Trophoblast cell (in vitro differentiated cells and primary cell): ENCODE measurements at regions not wholly inside any gene's neighbourhood (a gene's known extent, or its start where the extent isn't known, plus 50 kb on each side); places are given as distances from the start of the nearest gene placed in this dataset.
A peak's percentile ranks its signal among the peaks of the same experiment; 100 is the strongest.

ENCODE experiments used
- DNase-seq, 2 donors: peaks; one replicate each; pipeline ENCODE4 v3.0.0-alpha.2; 2016
- H2AFZ ChIP-seq: 2 replicates; pipeline ENCODE4 v1.6.1; 2013; ENCODE audit warnings: low read length, moderate library complexity, mild to moderate bottlenecking; ENCODE audit not compliant: insufficient read depth, poor library complexity
- H2AK5ac ChIP-seq: 2 replicates; pipeline ENCODE4 v1.6.1; 2013; ENCODE audit warnings: mild to moderate bottlenecking, low read length
- H2BK120ac ChIP-seq: 2 replicates; pipeline ENCODE4 v1.6.1; 2013; ENCODE audit warnings: low read length, mild to moderate bottlenecking, moderate library complexity; ENCODE audit not compliant: insufficient read depth, poor library complexity
- H2BK12ac ChIP-seq: 2 replicates; pipeline ENCODE4 v1.6.1; 2013; ENCODE audit warnings: mild to moderate bottlenecking, low read length, moderate library complexity
- H2BK5ac ChIP-seq: 2 replicates; pipeline ENCODE4 v1.6.1; 2013; ENCODE audit warnings: low read length, low read depth, moderate library complexity, mild to moderate bottlenecking; ENCODE audit not compliant: poor library complexity
- H3K14ac ChIP-seq: 2 replicates; pipeline ENCODE4 v1.6.1; 2013; ENCODE audit warnings: mild to moderate bottlenecking, low read length
- H3K18ac ChIP-seq: 2 replicates; pipeline ENCODE4 v1.6.1; 2013; ENCODE audit warnings: mild to moderate bottlenecking, low read length
- H3K23ac ChIP-seq: 2 replicates; pipeline ENCODE4 v1.6.1; 2013; ENCODE audit warnings: low read length
- H3K27ac ChIP-seq: 2 replicates; pipeline ENCODE4 v1.5.1; 2013; ENCODE audit warnings: low read depth, mild to moderate bottlenecking, inconsistent platforms, low read length, moderate library complexity
- H3K27me3 ChIP-seq: 2 replicates; pipeline ENCODE4 v1.6.1; 2013; ENCODE audit warnings: inconsistent platforms, mild to moderate bottlenecking, low read length, moderate library complexity; ENCODE audit not compliant: insufficient read depth
- H3K36me3 ChIP-seq, 2 experiments: 1 replicate in 1 of 2; 2 replicates in 1 of 2; pipeline ENCODE4 v1.6.1; 2013; ENCODE audit warnings: low read length in 2 of 2, mild to moderate bottlenecking in 2 of 2, moderate library complexity in 1 of 2; ENCODE audit not compliant: insufficient read depth in 2 of 2, control insufficient read depth in 1 of 2
- H3K4ac ChIP-seq: 2 replicates; pipeline ENCODE4 v1.6.1; 2013; ENCODE audit warnings: low read depth, mild to moderate bottlenecking, low read length, moderate library complexity
- H3K4me1 ChIP-seq, 2 experiments: 1 replicate in 1 of 2; 2 replicates in 1 of 2; pipeline ENCODE4 v1.6.1; 2013; ENCODE audit warnings: low read length in 2 of 2, mild to moderate bottlenecking in 2 of 2, moderate library complexity in 1 of 2; ENCODE audit not compliant: insufficient read depth in 2 of 2, control insufficient read depth in 1 of 2
- H3K4me2 ChIP-seq: 2 replicates; pipeline ENCODE4 v1.6.1; 2013; ENCODE audit warnings: inconsistent platforms, mild to moderate bottlenecking, low read length, moderate library complexity
- H3K4me3 ChIP-seq: 2 replicates; pipeline ENCODE4 v1.5.1; 2013; ENCODE audit warnings: mild to moderate bottlenecking, low read depth, low read length, inconsistent platforms
- H3K79me1 ChIP-seq: one replicate; pipeline ENCODE4 v1.6.1; 2013; ENCODE audit warnings: low read length
- H3K79me2 ChIP-seq: 2 replicates; pipeline ENCODE4 v1.6.1; 2013; ENCODE audit warnings: low read length, mild to moderate bottlenecking; ENCODE audit not compliant: control insufficient read depth, insufficient read depth, poor library complexity
- H3K9ac ChIP-seq: 2 replicates; pipeline ENCODE4 v1.6.1; 2013; ENCODE audit warnings: mild to moderate bottlenecking, low read length
- H3K9me3 ChIP-seq: 2 replicates; pipeline ENCODE4 v1.6.1; 2013; ENCODE audit warnings: low read depth, mild to moderate bottlenecking, control low read depth, inconsistent platforms, low read length; ENCODE audit not compliant: insufficient read depth
- H4K12ac ChIP-seq: 2 replicates; pipeline ENCODE4 v1.6.1; 2013; ENCODE audit warnings: low read depth, mild to moderate bottlenecking, low read length, moderate library complexity
- H4K8ac ChIP-seq: 2 replicates; pipeline ENCODE4 v1.6.1; 2013; ENCODE audit warnings: low read depth, mild to moderate bottlenecking, low read length, moderate library complexity
- H4K91ac ChIP-seq: one replicate; pipeline ENCODE4 v1.6.1; 2013; ENCODE audit warnings: low read depth, mild to moderate bottlenecking, low read length, moderate library complexity
- WGBS: extraction: QIAGEN DNeasy Blood & Tissue Kit; methylation state at CpG from one replicate; pipeline ENCODE4 v1.1.7; 2013; ENCODE audit warnings: missing lambda C conversion rate; ENCODE audit not compliant: insufficient read length, insufficient coverage; ENCODE audit errors: extremely low coverage; 5-methylcytosine and 5-hydroxymethylcytosine counted together

DNA sequence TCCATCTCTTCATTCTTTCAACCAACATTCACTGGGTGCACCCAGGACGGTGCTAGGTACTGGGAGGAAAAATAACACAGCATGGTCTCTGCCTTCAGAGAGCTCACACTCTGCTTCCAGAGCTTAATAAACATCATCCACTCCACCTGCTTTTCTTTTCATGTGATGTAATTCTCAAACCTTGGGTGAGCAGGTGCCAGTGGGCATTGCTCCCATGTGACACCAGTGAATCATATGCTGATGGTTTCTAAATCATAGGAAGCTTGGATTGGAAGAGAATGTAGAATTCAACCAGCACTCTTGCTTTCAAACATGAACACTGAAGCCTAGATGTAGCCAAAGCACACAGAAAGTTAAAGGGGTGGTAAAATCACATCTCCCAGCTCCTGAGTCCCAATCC lies 189.8 kb downstream of the FOXA2 start:
- no peak overlapping the region for H2BK5ac ChIP-seq
- H2AFZ ChIP-seq: no peak overlapping the region
- no peak overlapping the region for H4K91ac ChIP-seq
- H3K23ac ChIP-seq: no peak overlapping the region
- H3K9me3 ChIP-seq: no peaks in the 10 kb centered on the region
- no CpG with 5 or more reads among the region's 1 CpG for WGBS
- no peak overlapping the region for H3K18ac ChIP-seq
- H3K27me3 ChIP-seq: no peaks in the 10 kb centered on the region
- H3K9ac ChIP-seq: no peak overlapping the region
- H4K8ac ChIP-seq: no peak overlapping the region
- no peak overlapping the region for H4K12ac ChIP-seq
- H3K79me2 ChIP-seq: no peaks in the 10 kb centered on the region
- H3K4me3 ChIP-seq: no peak overlapping the region
- H3K4me1 ChIP-seq: no peaks in the 10 kb centered on the region
- H3K79me1 ChIP-seq: no peaks in the 10 kb centered on the region
- H3K27ac ChIP-seq: no peak overlapping the region
- H3K36me3 ChIP-seq: no peaks in the 10 kb centered on the region
- H3K4me2 ChIP-seq: no peak overlapping the region
- no peak for DNase-seq
- no peak overlapping the region for H2BK120ac ChIP-seq
- no peak overlapping the region for H2BK12ac ChIP-seq
- no peak overlapping the region for H2AK5ac ChIP-seq
- H3K14ac ChIP-seq: no peak overlapping the region
- no peak overlapping the region for H3K4ac ChIP-seq

- no peak overlapping the region for H3K9ac ChIP-seq
- H2AK5ac ChIP-seq: no peak overlapping the region
- H3K36me3 ChIP-seq: no peaks in the 10 kb centered on the region
- H2BK12ac ChIP-seq: no peak overlapping the region
- no peak overlapping the region for H3K14ac ChIP-seq
- no peak overlapping the region for H3K27ac ChIP-seq
- H3K4me1 ChIP-seq: no peaks in the 10 kb centered on the region
- H2AFZ ChIP-seq: no peak overlapping the region
- WGBS: no CpG with 5 or more reads among the region's 5 CpGs
- H3K18ac ChIP-seq: no peak overlapping the region
- no peak overlapping the region for H4K12ac ChIP-seq
- H3K79me2 ChIP-seq: no peaks in the 10 kb centered on the region
- H3K4ac ChIP-seq: no peak overlapping the region
- no peak overlapping the region for H4K8ac ChIP-seq
- no peak overlapping the region for H3K4me3 ChIP-seq
- H3K23ac ChIP-seq: no peak overlapping the region
- no peak for DNase-seq
- H3K4me2 ChIP-seq: no peak overlapping the region
- no peaks in the 10 kb centered on the region for H3K9me3 ChIP-seq
- H3K27me3 ChIP-seq: no peaks in the 10 kb centered on the region
- H4K91ac ChIP-seq: no peak overlapping the region
- no peak overlapping the region for H2BK5ac ChIP-seq
- no peaks in the 10 kb centered on the region for H3K79me1 ChIP-seq
- no peak overlapping the region for H2BK120ac ChIP-seq
Measured at GRCh38 chr20:22390543-22390903, 193.8 kb downstream of the FOXA2 start.

DNA sequence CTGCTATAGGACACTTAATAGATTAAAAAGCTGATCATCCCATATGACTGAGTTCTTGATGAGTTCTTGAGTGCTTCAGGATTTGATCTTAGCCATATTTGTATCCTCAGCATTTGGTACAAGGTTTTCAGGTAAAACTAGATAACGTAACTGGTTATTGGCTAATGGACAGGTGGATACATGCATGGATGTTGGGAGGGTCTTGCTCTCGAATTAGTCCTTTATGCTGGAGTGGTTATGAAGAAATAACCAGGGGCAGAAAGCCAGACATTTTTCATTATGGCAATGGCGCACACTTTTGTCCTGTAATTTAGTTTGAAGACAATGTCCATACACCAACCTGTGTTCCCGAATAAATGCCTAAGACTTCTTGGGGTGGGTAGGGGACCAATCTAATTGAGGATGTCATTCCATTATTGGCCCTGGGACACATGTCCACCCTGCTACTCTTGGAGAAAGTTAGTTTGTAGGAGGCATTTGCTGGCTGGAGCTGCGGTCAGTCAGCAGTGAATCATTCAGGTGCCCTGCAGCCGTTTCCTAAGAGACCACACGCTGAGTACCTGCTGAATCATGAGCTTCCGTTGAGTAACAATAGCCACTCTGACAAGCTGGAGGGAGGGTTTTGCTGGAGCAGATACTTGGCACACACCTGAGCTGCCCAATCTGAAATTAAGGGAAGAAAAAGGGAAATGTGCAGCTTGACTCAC lies 194.4 kb downstream of the FOXA2 start:
- no peak overlapping the region for H3K18ac ChIP-seq
- H3K79me2 ChIP-seq: no peaks in the 10 kb centered on the region
- H2BK12ac ChIP-seq: no peak overlapping the region
- peak; percentile 53 to 59 for DNase-seq
- H3K9ac ChIP-seq: no peak overlapping the region
- no peaks in the 10 kb centered on the region for H3K36me3 ChIP-seq
- no peak overlapping the region for H4K12ac ChIP-seq
- no peak overlapping the region for H3K4ac ChIP-seq
- H3K14ac ChIP-seq: no peak overlapping the region
- H3K27me3 ChIP-seq: no peaks in the 10 kb centered on the region
- no peaks in the 10 kb centered on the region for H3K79me1 ChIP-seq
- H3K4me1 ChIP-seq: no peaks in the 10 kb centered on the region
- H2BK5ac ChIP-seq: no peak overlapping the region
- H3K27ac ChIP-seq: no peak overlapping the region
- H2BK120ac ChIP-seq: no peak overlapping the region
- no peak overlapping the region for H4K91ac ChIP-seq
- H2AFZ ChIP-seq: no peak overlapping the region
- H3K4me2 ChIP-seq: no peak overlapping the region
- no peak overlapping the region for H3K4me3 ChIP-seq
- H3K9me3 ChIP-seq: no peaks in the 10 kb centered on the region
- no CpG with 5 or more reads among the region's 8 CpGs for WGBS
- no peak overlapping the region for H3K23ac ChIP-seq
- H2AK5ac ChIP-seq: no peak overlapping the region
- H4K8ac ChIP-seq: no peak overlapping the region

DNA sequence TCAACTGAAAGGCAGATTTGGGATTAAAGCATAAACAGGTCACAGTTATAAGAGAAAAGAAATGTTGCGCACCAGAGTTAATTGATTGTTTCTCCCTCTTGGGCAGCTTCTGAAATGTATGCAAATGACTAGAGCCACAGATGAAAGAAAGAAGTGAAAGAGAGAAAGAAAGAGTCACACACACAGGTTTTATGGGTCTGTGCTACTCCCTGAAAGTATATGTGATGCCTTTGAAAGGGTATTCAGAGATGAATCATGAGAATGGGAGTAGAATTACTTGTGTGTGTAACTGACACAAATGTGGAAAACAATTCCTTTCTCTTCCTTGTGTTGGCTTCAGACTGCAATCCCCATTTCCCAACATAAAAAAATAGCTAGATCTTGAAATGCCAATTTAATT lies 196.9 kb downstream of the FOXA2 start:
- H3K79me1 ChIP-seq: no peaks in the 10 kb centered on the region
- WGBS: no CpG with 5 or more reads among the region's 1 CpG
- no peak overlapping the region for H3K18ac ChIP-seq
- H3K27ac ChIP-seq: no peak overlapping the region
- no peak overlapping the region for H3K4ac ChIP-seq
- no peak overlapping the region for H3K23ac ChIP-seq
- no peaks in the 10 kb centered on the region for H3K79me2 ChIP-seq
- no peak overlapping the region for H3K14ac ChIP-seq
- H2AK5ac ChIP-seq: no peak overlapping the region
- H4K8ac ChIP-seq: no peak overlapping the region
- H2AFZ ChIP-seq: no peak overlapping the region
- no peak overlapping the region for H3K4me3 ChIP-seq
- H3K9me3 ChIP-seq: no peaks in the 10 kb centered on the region
- H4K12ac ChIP-seq: no peak overlapping the region
- no peaks in the 10 kb centered on the region for H3K27me3 ChIP-seq
- no peak overlapping the region for H4K91ac ChIP-seq
- DNase-seq: no peak
- no peak overlapping the region for H2BK120ac ChIP-seq
- H3K36me3 ChIP-seq: no peaks in the 10 kb centered on the region
- no peaks in the 10 kb centered on the region for H3K4me1 ChIP-seq
- no peak overlapping the region for H2BK5ac ChIP-seq
- H3K9ac ChIP-seq: no peak overlapping the region
- H3K4me2 ChIP-seq: no peak overlapping the region
- H2BK12ac ChIP-seq: no peak overlapping the region
